Posterior vena cava (tissue), 2 donors: ENCODE measurements at regions not wholly inside any gene's neighbourhood (a gene's known extent, or its start where the extent isn't known, plus 50 kb on each side); places are given as distances from the start of the nearest gene placed in this dataset.
"Not testable (repeated sequence)": the region's sequence is repeated elsewhere in the genome, so short reads cannot be mapped to it uniquely, and the experiment has no call there.

Experiments
- DNase-seq: peaks from one replicate; pipeline ENCODE4 v3.0.0-alpha.2; 2020; ENCODE audit warnings: low spot score
- intact Hi-C, 2 donors: fragments of 100-400 bp; cut with DNase I; formaldehyde crosslinking; loops; one replicate each; pipeline versions ENCODE4 v1.14.1 to v1.14.2; 2022 to 2023
- donor health status: DM: yes; HTN: yes; CAD: no.
- donor health status: DM: yes; HTN: yes; CAD: no.

- DNase-seq, intact Hi-C loops: not testable (repeated sequence)
Observed at GRCh38 chr1:181246320-181246719, 157.8 kb downstream of the IER5 start.

- intact Hi-C loops, DNase-seq: not testable (repeated sequence)
Observed at GRCh38 chr1:181248361-181248760, 159.9 kb downstream of the IER5 start.

GRCh38 chr1:181249186-181249585 lies 160.7 kb downstream of the IER5 start:
- no peak for DNase-seq
- intact Hi-C loops: no loop called here

- intact Hi-C loops: no loop called here
Observed at GRCh38 chr1:181250038-181250437, 161.5 kb downstream of the IER5 start.

GRCh38 chr1:181251001-181251712 lies 162.7 kb downstream of the IER5 start:
- no peak for DNase-seq
- intact Hi-C loops: no loop called here

More at GRCh38 chr1:181250038-181250437, 161.5 kb downstream of the IER5 start:
- DNase-seq: no peak

GRCh38 chr1:181251713-181252075 lies 163.2 kb downstream of the IER5 start:
- DNase-seq: no peak
- intact Hi-C loops: no loop called here

GRCh38 chr1:181253601-181254000 lies 165.1 kb downstream of the IER5 start:
- DNase-seq, intact Hi-C loops: not testable (repeated sequence)

- DNase-seq: no peak
- intact Hi-C loops: no loop called here
Observed at GRCh38 chr1:181255270-181255929, 166.9 kb downstream of the IER5 start.

- no peak for DNase-seq
- intact Hi-C loops: no loop called here
Observed at GRCh38 chr1:181257117-181257516, 168.6 kb downstream of the IER5 start.

GRCh38 chr1:181259026-181259745 lies 170.7 kb downstream of the IER5 start:
- intact Hi-C loops: no loop called here
- no peak for DNase-seq

- intact Hi-C loops: no loop called here
- no peak for DNase-seq
Observed at GRCh38 chr1:181260271-181260670, 171.8 kb downstream of the IER5 start.

GRCh38 chr1:181260994-181261393 lies 172.5 kb downstream of the IER5 start:
- intact Hi-C loops: no loop called here
- DNase-seq: no peak

GRCh38 chr1:181262069-181262468 lies 173.6 kb downstream of the IER5 start:
- intact Hi-C loops: no loop called here
- DNase-seq: no peak

GRCh38 chr1:181263444-181263843 lies 174.9 kb downstream of the IER5 start:
- no peak for DNase-seq
- intact Hi-C loops: no loop called here

GRCh38 chr1:181264821-181265220 lies 176.3 kb downstream of the IER5 start:
- DNase-seq: no peak
- intact Hi-C loops: no loop called here

GRCh38 chr1:181284978-181285377 lies 196.5 kb downstream of the IER5 start:
- intact Hi-C loops: no loop called here

GRCh38 chr1:181295217-181295616 lies 188.1 kb upstream of the CACNA1E start:
- no peak for DNase-seq
- intact Hi-C loops: no loop called here

More at GRCh38 chr1:181284978-181285377, 196.5 kb downstream of the IER5 start:
- no peak for DNase-seq

GRCh38 chr1:181296180-181296579 lies 187.1 kb upstream of the CACNA1E start:
- no peak for DNase-seq
- intact Hi-C loops: no loop called here

- intact Hi-C loops: no loop called here
- DNase-seq: no peak
Observed at GRCh38 chr1:181308098-181308497, 175.2 kb upstream of the CACNA1E start.

- no peak for DNase-seq
- intact Hi-C loops: no loop called here
Observed at GRCh38 chr1:181310560-181310959, 172.8 kb upstream of the CACNA1E start.
